ENCODE measurements at regions not wholly inside any gene's neighbourhood (a gene's known extent, or its start where the extent isn't known, plus 50 kb on each side); places are given as distances from the start of the nearest gene placed in this dataset.

- no peak overlapping the region for H3K4me3 ChIP-seq (ENCODE audit: control insufficient read depth, low read depth, low read length)
- DNase-seq (ENCODE audit: low read depth) = no peak
- TF ChIP-seq, protein P1, sequence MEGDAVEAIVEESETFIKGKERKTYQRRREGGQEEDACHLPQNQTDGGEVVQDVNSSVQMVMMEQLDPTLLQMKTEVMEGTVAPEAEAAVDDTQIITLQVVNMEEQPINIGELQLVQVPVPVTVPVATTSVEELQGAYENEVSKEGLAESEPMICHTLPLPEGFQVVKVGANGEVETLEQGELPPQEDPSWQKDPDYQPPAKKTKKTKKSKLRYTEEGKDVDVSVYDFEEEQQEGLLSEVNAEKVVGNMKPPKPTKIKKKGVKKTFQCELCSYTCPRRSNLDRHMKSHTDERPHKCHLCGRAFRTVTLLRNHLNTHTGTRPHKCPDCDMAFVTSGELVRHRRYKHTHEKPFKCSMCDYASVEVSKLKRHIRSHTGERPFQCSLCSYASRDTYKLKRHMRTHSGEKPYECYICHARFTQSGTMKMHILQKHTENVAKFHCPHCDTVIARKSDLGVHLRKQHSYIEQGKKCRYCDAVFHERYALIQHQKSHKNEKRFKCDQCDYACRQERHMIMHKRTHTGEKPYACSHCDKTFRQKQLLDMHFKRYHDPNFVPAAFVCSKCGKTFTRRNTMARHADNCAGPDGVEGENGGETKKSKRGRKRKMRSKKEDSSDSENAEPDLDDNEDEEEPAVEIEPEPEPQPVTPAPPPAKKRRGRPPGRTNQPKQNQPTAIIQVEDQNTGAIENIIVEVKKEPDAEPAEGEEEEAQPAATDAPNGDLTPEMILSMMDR (conservative IDR thresholded peaks at IDR 0.05; ENCODE audit: control insufficient read depth, insufficient read depth, low read depth, low read length) = no peak
Measured at GRCh38 chr22:27212102-27212501, 554.7 kb downstream of the MIAT start.

DNA sequence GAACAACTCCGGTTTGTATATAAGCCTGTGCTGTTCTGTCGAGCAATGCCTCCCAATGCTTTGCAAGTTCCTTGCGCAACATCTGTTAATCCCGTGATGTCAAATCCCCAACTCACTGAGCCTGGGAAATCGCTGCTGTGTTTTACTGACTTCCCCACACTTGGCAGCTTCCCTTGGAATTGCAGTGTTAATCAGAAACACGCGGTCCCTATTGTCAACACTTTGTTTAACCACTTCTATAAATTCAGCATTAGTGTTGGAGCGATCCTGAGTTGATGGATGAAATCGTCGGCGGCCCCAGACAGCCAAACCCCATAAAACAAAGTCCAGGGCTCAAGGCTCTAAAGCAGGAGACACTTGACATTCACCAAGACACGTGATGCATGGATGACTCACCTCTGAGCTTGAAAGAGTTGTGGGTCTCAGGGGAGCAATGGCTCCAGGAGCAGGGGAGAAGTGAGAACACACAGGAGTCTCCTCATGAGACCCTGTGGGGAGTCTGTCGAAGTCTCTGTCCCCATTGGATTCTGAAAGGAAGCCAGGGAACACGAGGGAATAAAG is 555.3 kb downstream of the MIAT start:
- no peak overlapping the region for H3K4me3 ChIP-seq (ENCODE audit: control insufficient read depth, low read depth, low read length)
- DNase-seq (ENCODE audit: low read depth) = peak; percentile 98
- TF ChIP-seq, protein P1 (conservative IDR thresholded peaks at IDR 0.05; ENCODE audit: control insufficient read depth, insufficient read depth, low read depth, low read length) = no peak

GRCh38 chr22:27213294-27213693 is 555.9 kb downstream of the MIAT start:
- no peak overlapping the region for H3K4me3 ChIP-seq (ENCODE audit: control insufficient read depth, low read depth, low read length)
- TF ChIP-seq, protein P1 (conservative IDR thresholded peaks at IDR 0.05; ENCODE audit: control insufficient read depth, insufficient read depth, low read depth, low read length) = no peak
- DNase-seq (ENCODE audit: low read depth) = no peak

- peak; percentile 52 for DNase-seq (ENCODE audit: low read depth)
- TF ChIP-seq, protein P1 (conservative IDR thresholded peaks at IDR 0.05; ENCODE audit: control insufficient read depth, insufficient read depth, low read depth, low read length) = no peak
- H3K4me3 ChIP-seq (ENCODE audit: control insufficient read depth, low read depth, low read length) = no peak overlapping the region
Measured at GRCh38 chr22:27213766-27214581, 556.6 kb downstream of the MIAT start.

DNA sequence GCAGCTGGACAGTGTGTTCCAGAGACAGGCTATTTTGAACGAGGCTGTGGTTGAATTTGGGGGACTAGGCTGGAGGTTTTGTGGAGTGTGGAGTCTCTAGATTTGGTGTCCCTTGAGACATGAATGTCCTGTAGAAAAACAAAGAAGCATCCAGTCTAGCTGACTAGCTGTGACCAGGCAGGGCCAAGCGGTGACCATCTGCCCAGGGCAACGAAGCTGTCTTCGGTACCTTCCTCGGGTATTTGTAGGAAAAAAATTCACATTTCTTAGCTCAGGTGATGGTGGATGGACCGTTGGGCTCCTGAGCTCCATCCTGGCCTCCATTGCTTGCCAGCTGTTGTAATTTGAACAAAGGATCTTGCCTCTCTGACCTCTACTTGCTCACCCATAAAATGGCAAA is 557.3 kb downstream of the MIAT start:
- TF ChIP-seq, protein P1 (conservative IDR thresholded peaks at IDR 0.05; ENCODE audit: control insufficient read depth, insufficient read depth, low read depth, low read length) = no peak
- no peak for DNase-seq (ENCODE audit: low read depth)
- H3K4me3 ChIP-seq (ENCODE audit: control insufficient read depth, low read depth, low read length) = no peak overlapping the region

GRCh38 chr22:27215871-27216270 is 558.5 kb downstream of the MIAT start:
- no peak overlapping the region for H3K4me3 ChIP-seq (ENCODE audit: control insufficient read depth, low read depth, low read length)
- TF ChIP-seq, protein P1 (conservative IDR thresholded peaks at IDR 0.05; ENCODE audit: control insufficient read depth, insufficient read depth, low read depth, low read length) = no peak
- no peak for DNase-seq (ENCODE audit: low read depth)

Measured in fibroblast of mammary gland (primary cell).